ENCODE measurements at regions not wholly inside any gene's neighbourhood (a gene's known extent, or its start where the extent isn't known, plus 50 kb on each side); places are given as distances from the start of the nearest gene placed in this dataset.
A peak's percentile ranks its signal among the peaks of the same experiment; 100 is the strongest.

DNA sequence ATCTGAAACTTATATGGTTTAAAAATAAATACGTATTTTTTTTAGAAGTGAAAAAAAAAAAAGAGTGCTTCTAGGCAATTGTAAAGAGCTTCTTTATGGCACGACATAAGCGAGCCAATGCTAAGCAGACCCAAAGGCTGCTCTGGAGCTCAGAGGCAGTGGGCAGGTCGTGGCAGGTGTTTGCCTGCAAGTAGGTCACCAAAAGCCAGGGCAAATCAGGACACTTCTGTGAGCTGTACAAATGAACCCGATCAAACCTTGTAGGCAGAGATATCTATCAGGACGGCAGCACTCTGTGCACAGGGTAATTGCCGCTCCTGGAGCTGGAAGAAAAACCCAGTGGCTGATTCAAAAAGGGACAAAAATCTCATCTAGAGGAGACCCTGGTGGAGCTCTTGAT is 75.9 kb downstream of the IRX2 start:
- TF ChIP-seq, protein P1, sequence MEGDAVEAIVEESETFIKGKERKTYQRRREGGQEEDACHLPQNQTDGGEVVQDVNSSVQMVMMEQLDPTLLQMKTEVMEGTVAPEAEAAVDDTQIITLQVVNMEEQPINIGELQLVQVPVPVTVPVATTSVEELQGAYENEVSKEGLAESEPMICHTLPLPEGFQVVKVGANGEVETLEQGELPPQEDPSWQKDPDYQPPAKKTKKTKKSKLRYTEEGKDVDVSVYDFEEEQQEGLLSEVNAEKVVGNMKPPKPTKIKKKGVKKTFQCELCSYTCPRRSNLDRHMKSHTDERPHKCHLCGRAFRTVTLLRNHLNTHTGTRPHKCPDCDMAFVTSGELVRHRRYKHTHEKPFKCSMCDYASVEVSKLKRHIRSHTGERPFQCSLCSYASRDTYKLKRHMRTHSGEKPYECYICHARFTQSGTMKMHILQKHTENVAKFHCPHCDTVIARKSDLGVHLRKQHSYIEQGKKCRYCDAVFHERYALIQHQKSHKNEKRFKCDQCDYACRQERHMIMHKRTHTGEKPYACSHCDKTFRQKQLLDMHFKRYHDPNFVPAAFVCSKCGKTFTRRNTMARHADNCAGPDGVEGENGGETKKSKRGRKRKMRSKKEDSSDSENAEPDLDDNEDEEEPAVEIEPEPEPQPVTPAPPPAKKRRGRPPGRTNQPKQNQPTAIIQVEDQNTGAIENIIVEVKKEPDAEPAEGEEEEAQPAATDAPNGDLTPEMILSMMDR (IDR thresholded peaks at IDR 0.05): no peak
- Histone ChIP-seq H3K27ac (no peak overlapping the region), H3K4me3 (no peak overlapping the region)
- no peak for DNase-seq (ENCODE audit: low spot score)

DNA sequence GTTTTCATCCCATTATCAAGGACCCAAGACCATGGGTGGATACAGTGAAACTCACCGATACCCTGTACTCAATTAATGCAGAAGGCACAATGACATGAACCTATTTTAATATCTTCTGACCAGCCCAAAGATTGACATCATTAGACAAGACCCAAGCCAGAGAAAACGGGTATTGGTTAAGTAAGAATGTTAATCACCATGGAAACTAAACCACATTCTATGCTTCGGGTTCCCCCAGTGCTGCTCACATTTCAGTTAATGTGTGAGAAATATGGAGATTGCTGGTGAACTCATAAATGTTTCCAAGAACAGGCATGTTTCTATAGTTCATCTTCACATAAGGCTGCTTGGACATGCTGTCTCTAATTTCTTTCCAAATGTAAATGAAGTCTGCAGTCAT is 77.0 kb downstream of the IRX2 start:
- Histone ChIP-seq H3K4me3 (no peak overlapping the region), H3K27ac (no peak overlapping the region)
- peak; percentile 1 for DNase-seq (ENCODE audit: low spot score)
- TF ChIP-seq, protein P1 (IDR thresholded peaks at IDR 0.05): no peak

DNA sequence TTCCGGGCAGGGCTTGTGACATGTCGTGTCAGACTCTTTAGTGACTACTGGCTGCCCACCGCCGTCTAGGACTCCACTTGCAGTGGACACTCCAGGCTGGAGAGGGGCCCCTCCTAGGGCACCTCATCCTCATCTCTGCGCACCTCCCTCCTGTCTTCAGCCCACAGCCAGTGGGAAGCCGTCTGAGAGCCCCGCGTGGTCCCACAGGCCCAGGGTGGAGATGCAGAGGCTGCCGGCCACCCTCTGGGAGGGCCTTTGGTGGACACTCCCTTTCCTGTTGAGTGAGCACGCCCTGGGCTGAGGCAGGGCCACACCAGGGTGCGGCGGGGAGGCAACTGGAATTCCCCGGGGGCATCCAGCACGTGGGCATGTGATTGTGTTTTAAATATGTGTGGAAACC is 80.5 kb downstream of the IRX2 start:
- Histone ChIP-seq H3K27ac (no peak overlapping the region), H3K4me3 (no peak overlapping the region)
- TF ChIP-seq, protein P1 (IDR thresholded peaks at IDR 0.05): no peak
- DNase-seq (ENCODE audit: low spot score): peak; percentile 57

DNA sequence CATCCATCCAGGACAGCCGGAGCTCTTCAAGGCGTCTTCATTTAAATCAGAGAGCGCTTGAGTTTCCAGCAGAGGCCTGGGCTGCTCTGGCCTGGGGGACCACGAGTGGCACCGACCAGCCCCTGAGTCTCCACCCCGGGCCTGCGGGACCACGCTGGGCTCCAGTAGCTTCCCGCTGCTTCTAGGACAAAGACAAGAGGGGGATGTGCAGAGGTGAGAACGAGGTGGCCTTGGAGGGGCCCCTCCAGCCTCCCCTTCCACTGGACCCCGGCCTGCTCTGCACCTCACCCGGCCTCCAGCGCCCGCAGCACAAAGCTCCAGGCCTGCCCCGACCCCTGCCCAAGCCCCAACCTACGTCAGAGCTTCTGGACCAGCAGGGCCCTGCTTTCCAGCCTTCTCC is 81.6 kb downstream of the IRX2 start:
- TF ChIP-seq, protein P1 (IDR thresholded peaks at IDR 0.05): no peak
- Histone ChIP-seq H3K4me3 (no peak overlapping the region), H3K27ac (no peak overlapping the region)
- DNase-seq (ENCODE audit: low spot score): peak; percentile 62

DNA sequence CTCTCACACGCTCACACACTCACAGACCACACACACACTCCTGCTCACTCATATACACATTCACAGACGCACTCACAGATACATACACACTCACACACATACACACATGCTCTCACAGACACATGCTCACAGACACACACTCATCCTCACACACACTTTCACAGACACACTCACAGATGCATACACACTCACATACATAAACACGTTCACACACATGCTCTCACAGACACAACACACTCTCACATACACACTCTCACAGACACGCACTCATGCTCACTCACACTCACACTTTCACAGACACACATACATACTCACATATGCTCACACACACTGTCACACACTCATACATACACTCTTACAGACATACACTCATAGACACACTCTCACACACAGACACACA is 82.2 kb downstream of the IRX2 start:
- H3K4me3 ChIP-seq: no peak overlapping the region
- TF ChIP-seq, protein P1 (IDR thresholded peaks at IDR 0.05): no peak
- no peak overlapping the region for H3K27ac ChIP-seq
- DNase-seq (ENCODE audit: low spot score): peak; percentile 14

DNA sequence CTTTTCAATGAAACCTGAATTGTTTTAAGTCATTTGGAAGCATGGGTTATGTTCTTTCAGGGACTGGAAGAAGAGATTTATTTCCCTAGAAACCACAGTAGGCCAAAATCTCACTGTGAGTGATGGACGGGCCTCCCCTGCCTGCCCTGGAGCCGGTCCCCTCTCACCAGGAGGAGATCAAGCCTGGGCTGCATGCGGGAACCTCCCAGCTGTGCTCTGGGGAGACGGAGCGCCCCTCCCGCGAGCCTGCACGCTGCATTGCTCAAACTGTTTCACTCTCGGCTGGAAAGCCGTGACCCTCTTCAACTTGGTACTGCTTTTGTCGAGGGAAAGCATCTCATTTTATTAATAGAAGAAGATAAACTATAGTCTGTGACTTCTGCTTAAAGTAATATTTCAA is 85.4 kb downstream of the IRX2 start:
- Histone ChIP-seq H3K4me3 (no peak overlapping the region), H3K27ac (no peak overlapping the region)
- TF ChIP-seq, protein P1 (IDR thresholded peaks at IDR 0.05): no peak
- DNase-seq (ENCODE audit: low spot score): peak; percentile 60

DNA sequence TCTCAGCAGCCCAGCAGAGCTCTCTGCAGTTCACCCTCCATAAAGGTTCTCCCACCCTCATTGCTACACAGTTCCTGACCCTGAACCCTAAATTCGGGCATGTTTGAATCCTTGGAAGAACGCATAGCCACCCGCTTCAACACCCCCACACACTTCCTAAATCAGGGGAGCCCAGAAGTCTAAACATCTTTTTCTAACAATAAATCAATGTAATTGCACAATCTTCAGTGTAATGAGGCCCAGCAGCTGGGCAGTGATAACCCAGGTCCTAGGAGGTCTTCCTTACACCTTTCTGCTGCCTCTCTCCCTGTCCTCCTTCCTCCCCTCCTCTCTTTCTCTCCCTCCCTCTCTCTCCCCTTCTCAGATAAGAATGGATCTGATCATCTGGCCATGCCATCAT is 88.0 kb downstream of the IRX2 start:
- peak; percentile 9 for DNase-seq (ENCODE audit: low spot score)
- TF ChIP-seq, protein P1 (IDR thresholded peaks at IDR 0.05): no peak
- Histone ChIP-seq H3K4me3 (no peak overlapping the region), H3K27ac (no peak overlapping the region)
